ENCODE measurements at regions not wholly inside any gene's neighbourhood (a gene's known extent, or its start where the extent isn't known, plus 50 kb on each side); places are given as distances from the start of the nearest gene placed in this dataset.

GRCh38 chr20:22836877-22837276 lies 198.2 kb upstream of the SSTR4 start:
- Histone ChIP-seq H4K91ac (ENCODE audit: insufficient read length, low read depth, low read length) (no peak overlapping the region), H3K27me3 (ENCODE audit: insufficient read depth, low read length) (no peaks in the 10 kb centered on the region), H4K20me1 (ENCODE audit: control insufficient read depth, insufficient read depth, insufficient read length) (no peaks in the 10 kb centered on the region), H2BK120ac (ENCODE audit: low read depth, low read length, poor library complexity, severe bottlenecking) (no peak overlapping the region), H3K56ac (ENCODE audit: insufficient read length, low read depth, low read length) (no peak overlapping the region), H2BK12ac (ENCODE audit: insufficient read length, low read depth, low read length) (no peak overlapping the region), H4K5ac (ENCODE audit: insufficient read length, low read depth, low read length) (no peak overlapping the region), H3K79me1 (ENCODE audit: insufficient read depth, low read depth, low read length, poor library complexity, severe bottlenecking) (no peaks in the 10 kb centered on the region), H3K18ac (ENCODE audit: insufficient read length, low read depth, low read length) (no peak overlapping the region), H3K27ac (ENCODE audit: insufficient read length, low read depth, low read length) (no peak overlapping the region), H3K4ac (ENCODE audit: low read depth, low read length) (no peak overlapping the region), H3K9me3 (ENCODE audit: control insufficient read depth, low read depth, low read length) (no peaks in the 10 kb centered on the region), H2BK15ac (ENCODE audit: low read depth, low read length) (no peak overlapping the region), H4K8ac (replicated peaks; ENCODE audit: insufficient read length, low read depth, low read length) (no peak overlapping the region), H3K4me2 (ENCODE audit: insufficient read depth, insufficient read length, low read length) (no peak overlapping the region), H3K23me2 (ENCODE audit: insufficient read length, low read depth, low read length, poor library complexity, severe bottlenecking) (no peaks in the 10 kb centered on the region), H3K79me2 (ENCODE audit: insufficient read depth, low read length) (no peaks in the 10 kb centered on the region), H2AFZ (ENCODE audit: low read length) (no peak overlapping the region), H3T11ph (ENCODE audit: low read length) (no peak overlapping the region), H2BK5ac (ENCODE audit: insufficient read length, low read length) (no peak overlapping the region), H3K14ac (ENCODE audit: insufficient read depth, low read length) (no peak overlapping the region), H2AK5ac (ENCODE audit: insufficient read length, low read length) (no peak overlapping the region), H3K9ac (ENCODE audit: extremely low read depth, insufficient read length, low read length) (no peak overlapping the region), H2BK20ac (ENCODE audit: low read depth, low read length, poor library complexity, severe bottlenecking) (no peak overlapping the region), H3K23ac (ENCODE audit: insufficient read length, low read depth, low read length) (no peak overlapping the region), H3K4me1 (ENCODE audit: insufficient read depth, low read length) (no peaks in the 10 kb centered on the region)
- Mint-ChIP-seq H3K4me1 (no peaks in the 10 kb centered on the region), H3K36me3 (ENCODE audit: insufficient read depth in 1 of 3, low read depth in 3 of 3) (no peaks in the 10 kb centered on the region), H3K4me3 (no peak overlapping the region), H3K27me3 (ENCODE audit: low read depth) (peaks cover 11% of the 10 kb centered on the region; the same call in 1 of the 2 replicates), H3K27ac (no peak overlapping the region; a peak in 1 of 7 replicates), H3K9me3 (no peaks in the 10 kb centered on the region)
- no CpG with 5 or more reads among the region's 1 CpG for WGBS (ENCODE audit: extremely low coverage, insufficient read length, low lambda C conversion rate)
- DNase-seq: no peak
- no peak for TF ChIP-seq CTCF (conservative IDR thresholded peaks at IDR 0.05)
